GDM1 (cell line): ENCODE measurements at regions not wholly inside any gene's neighbourhood (a gene's known extent, or its start where the extent isn't known, plus 50 kb on each side); places are given as distances from the start of the nearest gene placed in this dataset.
"Not testable (repeated sequence)": the region's sequence is repeated elsewhere in the genome, so short reads cannot be mapped to it uniquely, and the experiment has no call there.

Experiments
- DNase-seq: peaks from one replicate; lab custom pipeline; 2025; lab: John Stamatoyannopoulos, UW

- DNase-seq, result no peak
Measured at GRCh38 chr2:123717636-123718334, 307.3 kb upstream of the CNTNAP5 start.

DNA sequence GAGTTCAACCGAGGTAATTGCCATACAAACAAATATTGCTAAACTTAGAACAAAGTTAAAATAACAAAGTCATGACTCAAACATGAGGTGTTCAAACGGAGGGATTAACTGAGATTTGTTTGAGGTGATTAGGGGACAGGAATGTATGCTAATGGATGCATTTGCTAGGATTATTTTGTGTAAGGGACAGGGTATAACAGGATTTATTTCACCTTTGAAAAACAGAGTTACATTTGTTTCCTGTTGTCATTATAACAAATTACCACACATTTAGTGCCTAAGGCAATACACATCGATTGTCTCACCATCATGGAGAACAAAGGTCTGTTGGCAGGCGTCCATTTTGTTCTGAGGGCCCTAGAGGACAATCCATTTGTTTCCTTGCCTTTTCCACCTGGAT, 304.3 kb upstream of the CNTNAP5 start:
- DNase-seq, result no peak

GRCh38 chr2:123723706-123724105, 301.4 kb upstream of the CNTNAP5 start:
- DNase-seq, result no peak

DNA sequence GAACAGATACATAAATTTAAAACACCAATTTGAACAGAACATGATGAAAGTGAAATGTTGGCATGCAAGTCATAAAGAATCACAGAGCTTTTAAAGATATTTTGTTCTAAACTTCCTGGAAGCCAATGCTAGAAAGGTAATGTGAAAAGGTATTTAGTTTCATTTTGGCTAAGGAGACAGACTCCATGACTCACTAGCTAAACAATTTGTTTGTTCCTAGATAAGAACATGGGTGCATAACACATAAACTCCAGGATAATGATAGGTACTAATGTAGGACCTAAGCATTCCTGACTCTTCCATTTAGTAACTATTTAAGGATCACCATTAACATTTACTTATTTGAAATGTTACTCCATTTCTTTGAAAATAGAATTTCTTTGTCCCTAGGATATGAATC, 292.5 kb upstream of the CNTNAP5 start:
- no peak for DNase-seq

DNA sequence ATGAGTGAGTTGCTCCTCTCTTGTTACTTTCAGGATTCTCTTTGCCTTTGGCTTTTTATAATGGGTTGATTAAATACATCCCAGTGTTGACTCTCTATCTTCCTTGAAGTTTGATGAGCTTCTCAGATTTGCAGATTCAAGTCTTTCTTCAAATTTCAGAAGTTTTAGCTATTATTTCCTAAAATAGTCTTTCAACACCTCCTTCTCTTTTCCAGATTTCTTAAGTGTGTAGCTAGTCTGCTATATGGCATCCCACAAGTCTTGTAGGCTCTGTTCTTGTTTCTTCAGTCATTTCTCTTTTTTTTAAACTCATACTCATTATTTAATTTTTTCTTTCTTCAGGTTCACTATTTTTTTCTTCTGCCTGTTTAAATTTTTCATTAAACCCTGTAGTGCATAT, 287.7 kb upstream of the CNTNAP5 start:
- DNase-seq, result no peak

DNA sequence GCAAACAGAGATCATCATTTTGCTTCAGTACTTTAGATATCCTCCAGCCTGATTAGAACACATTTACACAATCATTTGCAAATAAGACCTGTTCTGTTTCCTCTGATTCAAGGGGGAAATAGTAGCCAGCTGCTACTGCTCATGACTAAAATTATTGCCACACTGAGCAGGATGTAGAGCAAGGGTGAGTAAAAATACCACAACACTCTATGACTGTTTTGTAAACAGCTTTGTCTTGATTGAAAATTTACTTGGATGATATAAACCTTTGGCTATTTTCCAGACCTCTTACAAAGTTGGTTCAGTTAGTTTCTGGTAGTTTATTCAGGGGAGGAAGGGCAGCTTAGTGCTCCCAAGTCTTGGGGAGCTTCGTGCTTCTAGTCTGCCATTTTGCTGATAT, 286.4 kb upstream of the CNTNAP5 start:
- DNase-seq, result no peak

DNA sequence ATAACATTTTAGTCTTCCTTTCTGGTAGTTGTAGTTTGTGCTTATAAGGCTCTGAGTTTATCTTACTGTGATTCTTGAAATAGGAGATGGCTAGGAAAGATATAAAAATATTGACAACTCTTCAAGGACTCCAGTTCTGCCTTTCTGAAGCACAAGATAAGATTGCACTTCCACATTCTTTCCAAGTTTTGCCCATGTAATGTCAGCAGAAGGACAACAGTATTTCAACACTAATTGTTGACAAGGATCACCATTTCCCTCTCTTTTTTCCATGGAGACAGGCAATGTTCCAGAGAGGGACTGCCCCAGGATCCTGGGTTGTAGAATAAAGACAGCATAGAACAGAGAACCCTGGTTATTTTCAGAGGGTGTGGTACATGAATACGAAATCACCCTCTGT, 279.1 kb upstream of the CNTNAP5 start:
- no peak for DNase-seq

GRCh38 chr2:123747326-123747725, 277.8 kb upstream of the CNTNAP5 start:
- DNase-seq, result no peak

GRCh38 chr2:123762221-123762620, 262.9 kb upstream of the CNTNAP5 start:
- no peak for DNase-seq

DNA sequence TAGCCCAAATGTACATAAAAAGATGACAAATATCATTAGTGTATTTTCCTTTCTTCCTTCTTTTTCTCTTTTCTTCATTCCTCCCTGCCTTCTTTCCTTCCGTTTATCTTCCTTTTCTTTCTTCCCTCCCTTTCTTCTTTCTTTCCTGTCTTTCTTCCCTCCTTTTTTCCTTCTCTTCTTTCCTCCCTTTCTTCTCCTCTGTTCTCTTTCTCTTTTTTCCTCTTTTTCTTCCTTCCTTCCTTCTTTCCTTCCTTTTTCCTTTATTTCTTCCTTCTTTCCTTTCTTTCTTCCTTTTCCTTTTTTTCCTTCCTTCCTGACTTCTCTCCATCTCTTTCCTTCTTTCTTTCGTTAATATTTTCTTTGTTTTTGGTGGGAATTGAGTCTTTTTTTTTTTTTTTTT, 256.9 kb upstream of the CNTNAP5 start:
- DNase-seq, result no peak

GRCh38 chr2:123769001-123769400, 256.1 kb upstream of the CNTNAP5 start:
- no peak for DNase-seq

GRCh38 chr2:123770996-123771720, 253.9 kb upstream of the CNTNAP5 start:
- DNase-seq, result peak; percentile 48

DNA sequence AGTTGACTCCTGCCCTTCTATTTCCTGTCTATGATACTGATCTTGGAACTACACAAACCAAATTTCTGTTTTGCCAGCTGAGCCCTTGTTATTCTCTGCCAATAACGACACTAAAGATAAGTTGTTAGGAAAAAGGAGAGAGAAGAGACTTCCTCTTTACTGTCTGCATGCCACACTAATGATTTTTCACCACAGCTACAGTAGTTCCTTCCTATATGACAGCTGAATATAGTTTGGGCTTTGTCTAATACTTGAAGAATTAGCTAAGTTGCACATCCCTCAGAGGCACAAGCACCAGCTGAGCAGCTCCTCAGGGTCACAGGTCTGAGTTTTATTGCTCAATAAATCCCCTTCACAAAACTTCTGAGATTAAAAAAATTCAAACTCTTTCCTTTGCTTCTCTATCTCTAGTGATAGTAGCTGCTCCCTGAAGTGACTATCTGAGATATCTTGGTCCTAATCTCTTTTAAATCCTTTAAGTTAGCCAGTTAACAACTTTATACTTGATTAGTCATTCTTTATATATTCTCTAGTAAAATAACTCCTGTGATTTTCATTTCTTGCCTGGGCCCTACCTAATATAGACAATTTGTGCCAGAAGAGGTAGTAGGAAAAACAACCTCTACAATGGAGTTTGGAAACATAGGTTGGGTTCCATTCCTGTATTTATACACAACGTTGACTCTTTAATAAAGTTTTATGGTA, 253.0 kb upstream of the CNTNAP5 start:
- DNase-seq, result peak; percentile 44

- DNase-seq, result no peak
Measured at GRCh38 chr2:123777116-123777515, 248.0 kb upstream of the CNTNAP5 start.

- DNase-seq, result no peak
Measured at GRCh38 chr2:123783164-123783563, 241.9 kb upstream of the CNTNAP5 start.

DNA sequence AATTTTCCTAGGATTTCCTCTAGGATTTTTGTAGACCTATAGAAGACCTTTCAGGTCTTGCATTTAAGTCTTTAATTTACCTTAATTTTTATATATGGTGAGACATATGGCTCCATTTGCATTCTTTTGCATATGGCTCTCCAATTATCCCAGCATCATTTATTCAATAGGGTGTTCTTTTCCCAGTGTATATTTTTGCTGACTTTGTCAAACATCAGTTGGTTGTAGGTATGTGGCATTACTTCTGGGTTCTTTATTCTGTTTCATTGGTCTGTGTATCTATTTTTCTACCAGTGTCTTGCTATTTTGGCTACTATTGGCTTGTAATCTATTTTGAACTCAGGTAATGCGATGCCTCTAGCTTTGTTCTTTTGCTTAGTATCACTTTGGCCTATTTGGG, 239.8 kb upstream of the CNTNAP5 start:
- no peak for DNase-seq

- DNase-seq, result no peak
Measured at GRCh38 chr2:123791207-123791606, 233.9 kb upstream of the CNTNAP5 start.

DNA sequence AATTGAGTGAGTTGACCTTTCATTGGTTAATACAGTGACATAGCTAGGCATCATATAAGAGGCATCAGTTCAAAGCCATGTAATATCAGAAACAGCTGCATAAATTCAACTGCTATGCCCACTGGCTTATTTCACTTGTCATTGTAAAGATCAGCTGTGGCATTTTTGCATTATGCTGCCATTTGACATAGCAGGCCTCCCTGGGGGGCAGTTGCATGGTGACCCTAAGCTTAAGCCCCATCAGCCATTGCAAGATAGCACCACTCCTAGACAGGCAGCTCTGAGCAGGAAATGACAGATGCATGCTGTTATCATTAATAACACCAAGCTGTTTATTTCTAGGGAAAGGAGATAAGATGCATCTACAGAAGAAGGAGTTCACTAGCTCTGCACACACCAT, 233.4 kb upstream of the CNTNAP5 start:
- DNase-seq, result no peak

GRCh38 chr2:123804126-123804525, 221.0 kb upstream of the CNTNAP5 start:
- not testable (repeated sequence) for DNase-seq

- DNase-seq, result not testable (repeated sequence)
Measured at GRCh38 chr2:123805746-123806145, 219.3 kb upstream of the CNTNAP5 start.

GRCh38 chr2:123808243-123808642, 216.8 kb upstream of the CNTNAP5 start:
- no peak for DNase-seq

GRCh38 chr2:123811846-123812245, 213.2 kb upstream of the CNTNAP5 start:
- DNase-seq, result no peak

DNA sequence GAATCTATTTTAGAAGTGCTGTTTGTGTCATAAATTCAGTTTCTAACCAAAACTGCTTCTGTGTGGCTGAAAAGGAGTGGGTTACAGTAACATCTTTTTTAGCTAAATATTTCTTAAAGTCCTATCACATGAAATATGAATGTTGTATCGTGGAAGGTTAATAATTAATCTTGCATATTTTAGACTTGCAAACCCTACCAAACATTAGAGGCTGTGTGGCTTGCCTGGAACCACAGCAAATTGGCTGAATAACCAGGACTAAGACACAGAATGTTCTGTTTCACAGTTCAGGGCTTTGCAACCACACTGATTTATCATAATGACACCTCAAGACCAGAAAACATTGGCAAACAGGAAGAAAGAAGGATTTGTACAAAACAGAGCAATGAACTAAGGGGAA, 208.9 kb upstream of the CNTNAP5 start:
- DNase-seq, result no peak
